ENCODE measurements at regions not wholly inside any gene's neighbourhood (a gene's known extent, or its start where the extent isn't known, plus 50 kb on each side); places are given as distances from the start of the nearest gene placed in this dataset.

GRCh38 chr7:128190051-128190647 lies 50.9 kb upstream of the LEP start:
- no peak overlapping the region for H3K4me3 ChIP-seq (ENCODE audit: low read depth, low read length)
- TF ChIP-seq, protein P1, sequence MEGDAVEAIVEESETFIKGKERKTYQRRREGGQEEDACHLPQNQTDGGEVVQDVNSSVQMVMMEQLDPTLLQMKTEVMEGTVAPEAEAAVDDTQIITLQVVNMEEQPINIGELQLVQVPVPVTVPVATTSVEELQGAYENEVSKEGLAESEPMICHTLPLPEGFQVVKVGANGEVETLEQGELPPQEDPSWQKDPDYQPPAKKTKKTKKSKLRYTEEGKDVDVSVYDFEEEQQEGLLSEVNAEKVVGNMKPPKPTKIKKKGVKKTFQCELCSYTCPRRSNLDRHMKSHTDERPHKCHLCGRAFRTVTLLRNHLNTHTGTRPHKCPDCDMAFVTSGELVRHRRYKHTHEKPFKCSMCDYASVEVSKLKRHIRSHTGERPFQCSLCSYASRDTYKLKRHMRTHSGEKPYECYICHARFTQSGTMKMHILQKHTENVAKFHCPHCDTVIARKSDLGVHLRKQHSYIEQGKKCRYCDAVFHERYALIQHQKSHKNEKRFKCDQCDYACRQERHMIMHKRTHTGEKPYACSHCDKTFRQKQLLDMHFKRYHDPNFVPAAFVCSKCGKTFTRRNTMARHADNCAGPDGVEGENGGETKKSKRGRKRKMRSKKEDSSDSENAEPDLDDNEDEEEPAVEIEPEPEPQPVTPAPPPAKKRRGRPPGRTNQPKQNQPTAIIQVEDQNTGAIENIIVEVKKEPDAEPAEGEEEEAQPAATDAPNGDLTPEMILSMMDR (conservative IDR thresholded peaks at IDR 0.05; ENCODE audit: low read depth, low read length) = no peak
- no peak for DNase-seq (ENCODE audit: low read depth)

DNA sequence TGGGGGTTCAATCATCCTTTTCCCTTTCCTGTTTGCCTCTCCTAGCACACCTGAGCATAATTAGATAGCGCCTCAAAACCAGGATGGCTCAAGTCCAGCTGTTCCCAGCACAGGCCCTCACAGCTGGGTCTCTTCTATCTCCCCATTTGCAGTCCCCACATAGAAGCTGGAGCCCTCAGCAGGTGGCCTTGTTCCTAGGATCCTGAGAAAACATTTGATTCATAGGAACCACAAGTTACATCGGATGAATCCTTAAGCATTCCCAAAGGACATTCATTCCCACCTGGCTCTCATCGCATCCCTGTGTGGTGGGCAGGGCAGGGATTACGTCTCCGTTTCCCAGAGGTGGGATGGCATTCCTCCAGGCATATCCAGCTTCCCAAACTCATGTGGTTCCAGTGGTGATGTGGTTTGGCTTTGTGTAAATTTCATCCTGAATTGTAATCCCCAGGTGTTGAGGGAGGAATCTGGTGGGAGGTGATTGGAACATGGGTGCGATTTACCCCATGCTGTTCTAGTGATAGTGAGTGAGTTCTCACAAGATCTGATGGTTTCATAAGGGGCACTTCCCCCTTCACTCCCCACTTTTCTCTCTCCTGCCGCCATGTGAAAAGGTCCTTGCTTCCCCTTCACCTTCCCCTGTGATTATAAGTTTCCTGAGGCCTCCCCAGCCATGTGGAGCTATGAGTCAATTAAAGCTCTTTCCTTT lies 49.8 kb upstream of the LEP start:
- DNase-seq (ENCODE audit: low read depth) = no peak
- no peak overlapping the region for H3K4me3 ChIP-seq (ENCODE audit: low read depth, low read length)
- TF ChIP-seq, protein P1 (conservative IDR thresholded peaks at IDR 0.05; ENCODE audit: low read depth, low read length) = no peak

All from choroid plexus epithelial cell (primary cell).